NCI-H2227 treated with DMSO at 0.1 percent for 48 hours (cell line): ENCODE measurements at regions not wholly inside any gene's neighbourhood (a gene's known extent, or its start where the extent isn't known, plus 50 kb on each side); places are given as distances from the start of the nearest gene placed in this dataset.
A peak's percentile ranks its signal among the peaks of the same experiment; 100 is the strongest.

Experiments
- DNase-seq: peaks from one replicate; lab custom pipeline; 2025; lab: John Stamatoyannopoulos, UW

DNA sequence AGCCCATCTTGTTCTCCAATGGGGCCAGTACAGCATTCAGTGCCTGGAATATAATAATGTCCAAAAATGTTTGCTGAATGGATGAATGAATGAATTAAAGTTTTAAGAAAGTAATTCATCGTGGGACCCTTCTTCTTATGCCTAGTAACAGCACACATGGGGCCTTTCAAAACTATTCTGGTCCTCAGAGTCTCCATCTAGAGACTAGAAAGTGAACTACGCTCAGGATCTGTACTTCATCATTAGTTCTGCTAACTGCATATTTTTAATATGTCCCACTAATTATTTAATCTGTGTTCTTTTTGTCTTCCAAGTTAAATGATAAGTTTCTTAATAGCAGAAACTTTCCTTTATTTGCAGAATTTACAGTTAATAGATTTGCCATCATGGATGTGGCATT is 172.5 kb downstream of the SMAD2 start:
- DNase-seq, result no peak

DNA sequence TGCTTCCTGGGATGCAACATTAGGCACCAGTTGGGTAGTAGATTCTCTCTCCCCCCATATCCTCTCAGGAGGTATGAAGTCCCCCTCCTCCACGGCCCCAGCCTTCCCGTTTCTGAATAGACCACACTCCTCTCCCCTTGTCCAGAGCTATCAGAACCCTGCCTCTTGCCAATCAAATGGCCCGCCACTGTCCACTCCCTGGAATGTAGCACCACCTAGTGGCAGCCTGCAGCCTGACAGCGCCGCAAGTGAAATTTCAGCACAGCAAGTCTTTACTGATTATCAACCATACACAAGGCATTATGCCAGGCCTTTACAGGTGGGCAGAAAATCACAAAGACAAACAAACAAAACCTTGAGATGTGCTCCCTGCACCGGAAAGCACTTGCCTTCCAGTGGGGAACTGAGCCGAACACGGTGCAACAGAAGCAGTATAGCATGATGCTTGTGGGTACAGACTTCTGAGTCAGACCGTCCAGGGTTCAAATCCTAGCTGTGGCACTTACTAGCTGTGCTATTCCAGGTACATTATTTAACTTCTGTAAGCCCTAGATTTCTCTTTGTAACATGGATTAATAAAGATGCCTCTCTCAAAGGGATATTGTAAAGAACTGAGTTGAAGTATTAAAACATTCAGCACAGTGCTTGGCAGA is 174.0 kb downstream of the SMAD2 start:
- peak; percentile 83 for DNase-seq

DNA sequence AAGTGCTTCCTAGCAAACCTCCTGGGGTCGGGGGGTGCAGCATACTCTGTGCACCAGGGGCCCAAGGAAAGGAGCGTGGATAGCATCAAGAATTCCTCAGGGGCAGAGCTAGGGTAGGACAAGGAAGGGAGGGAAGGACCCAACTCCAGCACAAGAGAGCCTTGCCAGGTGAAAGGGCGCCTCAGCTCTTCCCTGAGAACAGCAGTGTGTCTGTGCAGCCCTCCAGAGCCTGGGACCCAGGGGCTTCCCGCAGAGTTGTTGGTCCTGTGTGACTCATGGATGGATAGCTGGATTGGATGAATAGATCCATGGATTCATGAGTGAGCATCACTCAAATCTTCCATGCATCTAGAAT is 175.4 kb downstream of the SMAD2 start:
- DNase-seq, result no peak

DNA sequence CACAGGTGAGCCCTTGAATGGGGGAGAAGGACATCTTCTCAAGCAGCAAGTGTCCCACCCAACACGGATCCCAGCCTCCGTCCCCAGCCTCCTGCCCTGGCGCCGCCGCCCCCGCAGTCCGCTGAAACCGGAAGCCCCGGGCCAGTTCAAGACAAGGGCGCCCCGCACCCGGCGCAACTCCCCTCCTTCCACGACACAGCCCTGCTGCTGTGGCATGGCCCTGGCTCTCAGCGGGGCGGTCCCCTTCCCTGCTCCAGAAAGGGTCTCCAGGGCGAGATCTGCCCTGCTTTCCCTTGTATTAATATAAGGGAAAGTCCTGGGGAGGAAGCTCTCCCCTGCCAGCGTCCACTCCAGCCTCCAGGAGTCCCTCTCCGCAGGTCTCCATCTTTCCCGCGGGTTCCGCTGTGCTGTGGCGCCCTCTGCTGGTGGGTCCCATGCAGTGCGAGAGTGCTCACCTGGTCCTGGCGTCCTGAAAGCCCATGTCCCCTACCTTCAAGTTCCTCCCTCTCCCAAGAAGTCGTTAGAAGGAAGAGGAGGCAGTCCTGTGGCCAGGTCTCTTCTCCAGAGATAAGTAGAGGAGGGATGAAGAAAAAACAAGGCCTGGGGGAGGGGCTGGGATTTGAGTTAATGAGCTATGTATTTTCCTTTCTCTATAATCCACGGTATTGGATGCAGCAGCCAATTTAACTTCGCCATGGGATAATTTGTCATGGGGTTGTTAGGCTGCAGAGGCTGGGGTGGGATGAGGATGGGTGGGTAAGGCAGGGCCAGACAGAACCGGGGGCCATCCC is 176.0 kb downstream of the SMAD2 start:
- peak; percentile 86 for DNase-seq

DNA sequence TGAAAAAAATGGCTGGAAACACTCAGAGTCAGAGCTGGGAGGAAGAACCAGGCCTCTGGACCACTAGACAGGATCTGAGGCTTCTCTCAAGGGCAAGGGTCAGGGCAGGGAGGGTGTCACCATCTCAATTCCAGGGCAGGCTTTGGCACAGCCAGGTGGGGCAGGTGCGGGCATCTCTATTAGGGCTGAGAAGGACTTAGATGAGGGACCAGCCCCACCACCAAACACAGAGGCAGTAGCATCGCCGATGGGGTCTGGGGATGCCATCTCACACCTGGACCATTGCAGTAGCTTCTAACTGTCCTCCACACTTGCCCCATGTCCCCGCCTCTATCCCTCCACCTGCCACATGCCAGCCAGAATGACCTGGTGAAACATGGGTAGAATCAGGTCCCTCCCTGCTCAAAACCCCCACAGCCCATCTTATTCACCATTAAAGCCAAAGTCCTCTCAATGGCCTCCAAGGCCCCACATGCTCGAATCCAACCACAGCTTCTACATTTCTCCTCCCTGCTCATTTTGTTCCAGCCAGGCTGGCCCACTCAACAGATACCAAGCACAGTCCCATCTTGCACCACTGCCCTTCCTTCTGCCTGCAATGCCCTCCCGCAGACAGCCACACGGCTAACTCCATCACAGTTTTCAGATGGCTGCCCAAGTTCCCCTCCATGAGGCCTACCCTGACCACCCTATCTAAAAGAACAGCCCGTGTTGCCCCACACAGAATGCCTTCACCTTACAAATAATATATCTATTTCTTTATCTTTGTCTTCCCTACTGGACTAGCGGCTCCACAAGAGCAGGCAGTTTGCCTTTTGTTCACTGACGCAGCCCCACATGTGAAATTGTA is 177.4 kb downstream of the SMAD2 start:
- no peak for DNase-seq

DNA sequence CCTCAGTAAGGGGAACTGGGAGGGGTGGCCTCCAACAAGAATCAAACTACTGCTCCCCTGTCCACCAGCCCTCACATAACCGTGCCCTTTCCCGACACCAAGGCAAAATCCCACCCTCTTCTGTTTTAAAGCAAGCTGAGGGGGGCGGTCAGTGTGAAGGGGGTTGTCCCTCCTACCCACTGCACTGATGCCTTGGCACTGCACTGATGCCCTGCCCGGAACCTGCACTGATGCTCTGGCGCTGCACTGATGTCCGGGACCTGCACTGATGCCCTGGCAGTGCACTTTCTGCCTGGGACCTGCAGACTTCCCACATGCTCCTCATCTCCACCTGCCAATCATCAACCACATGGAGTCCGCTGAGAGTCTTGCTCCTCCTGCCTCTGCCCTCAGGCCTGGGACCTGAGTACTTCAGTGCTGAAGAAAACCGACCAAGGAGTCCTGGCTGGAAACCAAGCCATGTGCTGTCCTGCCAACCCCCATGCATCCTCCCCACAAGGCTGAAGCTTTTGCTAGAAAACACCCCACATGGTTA is 179.5 kb downstream of the SMAD2 start:
- no peak for DNase-seq

DNA sequence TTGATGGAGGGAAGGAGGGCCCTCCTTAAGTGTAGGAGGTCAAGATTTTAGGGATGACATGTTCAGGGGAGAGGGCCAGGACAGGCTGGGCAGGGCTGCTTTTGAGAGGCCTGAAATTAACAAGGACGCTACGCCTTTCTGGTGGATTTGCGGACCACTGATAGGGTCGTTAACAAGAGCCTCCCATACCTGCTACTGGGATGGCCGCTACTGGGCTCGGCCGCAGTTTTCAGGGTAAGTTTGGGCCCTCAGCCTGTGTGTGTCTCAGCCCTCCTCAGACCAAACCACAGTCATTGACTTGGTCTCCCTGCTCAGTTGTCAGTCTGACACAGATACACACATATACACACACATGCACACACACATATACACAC is 180.9 kb downstream of the SMAD2 start:
- no peak for DNase-seq

DNA sequence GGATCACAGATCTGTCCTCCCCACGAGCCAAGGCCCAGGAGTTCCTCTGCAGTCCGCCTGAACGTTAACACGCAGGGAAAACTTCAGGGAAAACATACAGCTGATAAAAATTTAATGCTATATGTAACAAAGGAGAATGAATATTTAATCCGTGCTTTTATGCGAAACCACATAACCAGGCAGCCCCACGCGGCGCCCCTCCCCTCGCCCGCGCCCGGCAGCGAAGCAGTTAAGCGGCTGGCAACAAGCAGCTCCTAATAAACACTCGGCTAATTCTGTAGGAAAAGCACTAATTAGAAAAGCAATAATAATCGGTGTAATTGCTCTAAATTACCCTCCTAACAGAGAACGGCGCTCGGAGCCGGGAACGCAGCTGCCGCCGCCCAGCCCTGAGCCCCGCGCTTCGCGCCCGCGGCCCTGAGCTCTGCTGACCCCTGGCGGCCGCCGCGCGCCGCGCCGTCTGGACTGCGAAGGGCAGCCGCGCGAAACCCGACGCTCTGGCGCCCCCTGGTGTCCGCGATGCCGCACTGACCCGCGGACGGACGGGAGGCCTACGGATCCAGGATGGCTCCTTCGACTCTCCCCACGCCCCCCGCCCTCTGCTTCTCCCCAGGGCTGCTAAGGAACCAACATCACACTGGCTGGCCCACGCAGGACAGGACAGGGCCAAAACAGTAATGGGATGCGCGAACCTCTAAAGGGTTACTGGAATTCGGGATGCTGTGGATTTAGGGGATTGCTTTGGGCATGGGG is 181.4 kb downstream of the SMAD2 start:
- DNase-seq, result peak; percentile 90

DNA sequence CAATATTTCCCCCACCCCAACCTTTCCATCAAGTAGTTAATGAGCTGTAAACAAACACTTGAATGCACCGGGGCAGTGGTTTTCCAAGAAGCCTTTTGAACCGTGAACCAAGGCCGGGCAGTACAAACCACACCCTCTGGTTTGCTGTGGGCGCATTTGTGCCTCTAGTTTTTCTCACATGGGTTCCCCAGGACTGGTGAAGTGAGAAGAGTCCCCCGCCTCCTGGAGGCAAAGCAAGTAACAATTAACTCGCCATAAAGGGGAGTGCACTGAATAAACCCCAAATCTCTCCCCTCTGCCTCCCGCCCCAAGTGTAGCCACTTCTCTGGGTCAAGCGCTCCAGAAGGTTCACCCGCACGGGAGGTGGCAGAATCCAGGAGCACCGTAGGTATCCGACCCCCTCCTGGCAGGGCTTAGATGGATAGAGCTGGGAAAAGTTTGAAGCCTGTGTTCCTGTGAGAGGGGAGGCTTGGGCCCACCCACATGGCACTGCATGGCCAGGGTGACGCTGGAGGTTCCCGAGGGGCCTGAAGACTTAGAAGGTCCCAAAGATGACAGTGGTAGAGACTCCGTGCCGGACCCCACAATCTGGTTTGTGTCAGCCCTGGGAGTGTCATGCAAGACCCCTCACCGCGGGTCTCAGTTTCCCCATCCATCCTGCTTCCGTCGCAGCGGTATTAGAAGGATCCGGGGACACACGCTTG is 182.2 kb downstream of the SMAD2 start:
- no peak for DNase-seq

DNA sequence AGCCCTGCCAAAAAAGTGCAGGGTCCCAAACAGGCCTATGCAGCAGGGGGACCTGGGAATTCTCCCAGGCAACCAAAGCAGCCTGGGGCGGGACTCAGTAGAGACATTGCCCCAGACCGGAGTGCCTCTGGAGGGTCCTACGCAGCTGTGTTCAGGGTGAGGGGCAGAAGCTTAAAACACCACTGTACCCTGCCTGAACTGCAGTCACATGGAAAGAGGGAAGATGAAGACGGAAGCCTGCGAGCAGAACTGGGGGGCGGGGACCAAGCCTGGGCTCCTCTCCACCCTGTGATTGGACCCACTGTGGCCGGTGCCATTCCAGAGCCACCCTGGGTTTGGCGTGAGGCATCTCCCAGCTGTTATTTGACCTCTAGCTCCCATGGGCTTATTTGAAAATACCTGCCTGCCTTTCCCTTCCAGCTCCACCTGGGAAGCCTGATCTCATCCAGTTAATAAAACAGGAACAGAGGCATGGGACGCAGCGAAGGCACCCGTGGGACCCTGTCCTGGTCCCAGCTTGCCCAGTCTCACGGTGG is 183.1 kb downstream of the SMAD2 start:
- DNase-seq, result no peak

DNA sequence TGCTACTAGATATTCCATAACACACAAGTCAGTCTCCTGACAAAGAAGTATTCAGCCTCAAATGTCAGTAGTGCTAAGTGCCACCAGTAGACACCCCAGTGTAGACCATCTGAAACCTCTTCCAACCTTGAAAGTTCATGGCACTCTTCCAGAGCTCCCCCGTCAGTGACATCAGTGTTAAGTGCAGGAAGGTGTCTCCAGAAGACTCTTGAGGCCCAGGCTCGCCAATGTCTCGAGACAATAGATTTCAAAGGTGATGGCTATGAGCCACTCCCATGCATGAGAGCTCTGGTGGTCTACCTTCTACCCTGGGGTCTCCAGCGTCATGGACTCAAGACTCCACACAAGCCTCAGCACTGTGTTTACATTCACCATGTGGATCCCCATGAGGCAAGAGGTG is 183.8 kb downstream of the SMAD2 start:
- DNase-seq, result no peak

DNA sequence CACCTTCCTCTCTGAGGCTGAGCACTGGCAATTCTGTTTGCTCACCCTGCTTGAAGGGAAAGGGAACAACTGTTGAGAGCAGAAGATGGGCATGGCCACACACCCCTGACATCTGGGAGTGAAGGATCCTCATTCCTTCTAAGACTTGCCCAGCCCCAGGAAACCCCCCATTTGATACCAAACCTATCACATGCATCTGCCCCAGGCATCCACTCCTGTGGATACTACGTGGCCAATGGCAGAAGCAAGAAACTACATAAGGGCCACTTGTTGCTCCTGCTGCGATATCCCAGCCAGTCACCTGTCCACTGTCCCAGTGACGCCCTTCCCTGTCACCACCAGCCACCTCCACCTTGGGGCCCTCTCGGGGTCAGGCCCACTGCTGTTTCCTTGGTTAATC is 185.2 kb downstream of the SMAD2 start:
- DNase-seq, result no peak

DNA sequence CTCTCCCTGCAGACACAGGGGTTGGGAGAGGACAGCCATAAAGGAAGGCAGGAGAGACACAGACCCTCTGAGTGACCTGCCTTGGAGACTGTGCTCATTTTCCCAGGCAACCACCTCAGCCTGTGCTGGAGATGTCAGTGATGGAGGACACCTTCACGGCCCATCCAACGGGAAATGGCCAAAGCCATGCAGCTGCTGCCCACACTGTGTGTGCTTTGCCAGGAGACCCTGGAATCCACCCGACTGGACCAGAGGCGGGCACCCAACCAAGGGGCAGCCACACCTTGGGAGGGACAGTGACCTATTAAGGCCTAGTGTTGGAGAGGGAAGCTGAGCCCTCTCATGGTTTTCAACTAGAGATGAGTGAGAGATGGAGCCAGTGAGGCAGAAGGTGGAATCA is 192.5 kb downstream of the SMAD2 start:
- no peak for DNase-seq

DNA sequence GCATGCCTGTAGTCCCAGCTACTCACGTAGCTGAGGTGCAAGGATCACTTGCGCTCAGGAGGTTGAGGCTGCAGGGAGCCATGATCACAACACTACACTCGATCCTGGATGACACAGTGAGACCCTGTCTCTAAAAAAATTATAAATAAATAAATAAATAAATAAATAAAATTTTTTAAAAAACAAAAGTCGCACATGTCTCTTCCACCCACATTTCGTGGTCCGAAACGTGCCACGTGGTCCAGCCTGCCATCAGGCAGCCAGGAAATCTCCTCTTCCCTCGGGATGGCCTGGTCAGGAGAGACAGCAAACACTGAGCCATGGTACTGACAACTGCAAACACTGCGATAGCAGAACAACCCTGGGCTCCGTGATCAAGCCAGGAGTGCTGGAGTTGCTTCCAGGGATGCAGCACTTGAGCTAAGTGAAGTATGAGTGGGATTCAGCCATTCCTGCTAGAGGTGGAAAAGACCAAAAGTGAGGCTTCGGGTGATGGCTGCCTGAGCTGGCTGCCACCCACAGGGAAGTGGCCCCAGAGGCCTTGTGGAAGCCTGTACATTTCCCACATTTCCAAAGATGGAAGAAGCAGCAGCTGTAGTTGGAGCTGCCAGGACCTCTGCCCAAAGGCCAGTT is 193.1 kb downstream of the SMAD2 start:
- DNase-seq, result no peak

DNA sequence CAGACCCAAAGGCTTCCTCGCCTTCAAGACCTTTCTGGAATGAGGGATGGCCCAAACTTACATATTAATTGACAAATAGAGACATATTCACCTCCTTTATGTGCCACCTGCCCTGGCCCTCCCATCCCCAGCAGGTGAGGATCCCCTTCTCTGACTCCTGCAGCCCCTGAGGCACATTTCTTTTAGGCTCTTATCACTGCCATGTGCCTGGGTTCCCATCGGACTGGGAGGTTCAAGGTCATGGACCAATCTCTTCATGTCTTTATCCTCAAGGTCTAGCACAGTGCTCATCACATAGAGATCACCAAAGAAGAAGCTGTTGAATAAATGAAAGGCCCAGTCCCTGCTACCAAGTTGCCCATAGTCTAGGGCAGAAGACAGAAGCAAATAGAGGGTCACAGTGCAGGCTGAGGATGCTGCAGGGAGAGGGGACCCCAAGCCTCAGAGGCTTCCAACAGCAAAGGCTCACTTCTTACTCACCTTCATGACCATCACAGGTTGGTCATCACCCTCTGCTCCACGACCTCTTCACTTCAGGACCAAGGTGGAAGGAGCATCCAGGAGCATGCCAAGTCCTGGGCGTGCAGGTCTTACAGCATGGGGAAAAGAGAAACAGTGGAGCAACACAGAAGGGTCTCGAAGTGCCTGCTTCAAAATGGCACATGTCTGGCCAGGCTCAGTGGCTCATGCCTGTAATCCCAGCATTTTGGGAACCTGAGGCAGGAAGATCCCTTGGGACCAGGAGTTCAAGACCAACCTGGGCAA is 193.9 kb downstream of the SMAD2 start:
- no peak for DNase-seq

DNA sequence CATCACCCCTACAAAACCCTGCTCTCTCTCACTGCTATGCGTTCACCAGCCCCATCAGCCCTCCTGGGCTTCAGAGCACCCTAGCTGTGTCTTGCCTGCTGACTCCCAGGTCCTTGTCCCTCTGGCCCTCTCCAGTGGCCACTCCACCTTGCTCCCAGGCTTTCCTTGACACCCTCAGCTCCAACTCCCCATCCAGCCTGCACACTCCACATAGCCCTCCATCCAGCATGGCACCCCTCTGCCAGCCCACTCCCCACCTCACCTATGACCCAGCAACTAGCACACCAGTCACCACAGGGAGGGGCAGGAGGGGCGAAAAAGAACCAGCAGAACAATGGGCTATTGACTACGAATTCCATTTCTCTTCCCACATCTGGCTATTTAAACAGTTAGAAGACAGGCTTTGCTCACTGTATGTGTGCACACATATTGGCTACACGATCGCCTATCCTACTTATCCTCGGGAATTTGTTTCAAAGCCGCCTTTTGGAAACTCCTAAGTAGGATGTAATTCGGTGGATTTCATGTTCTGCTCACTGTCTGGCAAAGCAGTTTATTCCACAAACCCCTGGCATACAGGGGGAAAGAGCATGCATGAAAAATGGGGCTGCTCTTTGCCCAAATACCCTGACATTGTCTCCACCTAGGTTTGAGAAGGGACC is 195.3 kb downstream of the SMAD2 start:
- no peak for DNase-seq

DNA sequence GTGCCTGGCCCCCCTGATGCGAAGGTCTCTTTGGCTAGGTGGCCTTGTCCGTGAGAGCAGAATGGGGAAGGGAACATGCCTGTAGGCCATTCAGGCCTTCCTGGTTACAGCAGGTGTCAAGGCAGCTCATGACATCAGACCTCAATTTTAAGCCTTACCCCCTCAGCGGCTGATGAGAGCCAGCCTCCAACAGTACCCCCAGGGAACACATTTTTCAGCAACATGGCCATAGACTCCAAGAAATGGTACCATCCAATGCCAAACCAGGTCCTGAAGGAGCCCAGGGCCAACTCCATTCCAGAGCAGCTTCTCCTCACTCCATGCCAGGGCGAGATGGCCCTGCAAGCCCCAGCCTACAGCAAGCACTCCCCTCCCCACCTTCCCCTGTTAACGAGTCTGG is 199.2 kb downstream of the SMAD2 start:
- no peak for DNase-seq

DNA sequence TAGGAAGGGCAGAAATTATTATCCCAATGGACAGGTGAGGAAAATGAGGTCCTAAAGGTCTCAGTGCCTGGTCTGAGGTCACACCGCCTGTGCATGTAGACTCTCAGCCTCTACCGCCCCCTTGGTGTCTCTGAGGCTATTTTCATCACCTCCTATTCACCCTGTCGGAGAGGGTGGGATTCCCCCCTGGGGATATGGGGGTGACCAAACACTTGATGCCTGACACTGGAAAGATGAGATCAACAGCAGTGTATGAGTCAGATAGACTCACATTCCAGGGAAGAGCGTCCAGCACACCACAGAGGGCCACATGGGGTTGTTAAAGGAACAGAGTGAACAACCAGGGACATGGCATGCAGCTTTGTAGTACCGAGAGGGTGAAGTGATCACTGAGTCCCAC is 199.7 kb downstream of the SMAD2 start:
- no peak for DNase-seq

DNA sequence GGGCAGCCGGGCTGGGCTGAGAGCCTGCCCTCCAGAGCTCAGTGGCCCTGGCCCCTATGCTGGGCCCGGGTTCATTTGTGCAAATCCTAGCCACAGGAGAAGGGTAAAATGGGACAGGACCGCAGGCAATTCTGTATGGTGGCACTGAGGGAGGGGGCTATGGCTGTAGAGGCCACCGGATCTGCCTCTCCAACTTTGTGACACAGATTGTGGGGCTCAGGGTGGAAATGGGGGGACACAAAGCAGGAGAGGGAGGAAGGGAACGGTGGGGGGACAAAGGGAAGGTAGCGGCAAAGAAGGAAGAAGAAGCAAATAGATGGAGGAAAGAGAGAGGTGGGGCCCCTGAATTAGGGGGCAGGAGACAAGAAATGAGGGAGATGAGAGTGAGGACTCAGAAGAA is 201.1 kb downstream of the SMAD2 start:
- DNase-seq, result no peak
